Activated T-helper 17 cell treated with anti-CD3 and anti-CD28 coated beads, Interleukin-2, amount 50 U/mL, for 72 hours (primary cell): ENCODE measurements at regions not wholly inside any gene's neighbourhood (a gene's known extent, or its start where the extent isn't known, plus 50 kb on each side); places are given as distances from the start of the nearest gene placed in this dataset.
A peak's percentile ranks its signal among the peaks of the same experiment; 100 is the strongest.
"Not testable (repeated sequence)": the region's sequence is repeated elsewhere in the genome, so short reads cannot be mapped to it uniquely, and the experiment has no call there.

Experiments used
- ATAC-seq: fragments of 150-1000 bp; cut with Tn5 transposase; replicated peaks from 2 replicates; pipeline ENCODE4 v1.10.0; 2021; ENCODE audit warnings: mild to moderate bottlenecking, moderate library complexity
- H3K27ac Mint-ChIP-seq: one replicate; pipeline ENCODE4 v1.8.0; 2022; ENCODE audit warnings: mixed read lengths
- H3K27me3 Mint-ChIP-seq: one replicate; pipeline ENCODE4 v1.8.0; 2022; ENCODE audit warnings: mixed read lengths
- H3K36me3 Mint-ChIP-seq: one replicate; pipeline ENCODE4 v1.8.0; 2022; ENCODE audit warnings: low read depth, mild to moderate bottlenecking, mixed read lengths
- H3K4me1 Mint-ChIP-seq: one replicate; pipeline ENCODE4 v1.8.0; 2022; ENCODE audit warnings: mixed read lengths
- H3K4me3 Mint-ChIP-seq: one replicate; pipeline ENCODE4 v1.8.0; 2022; ENCODE audit warnings: mild to moderate bottlenecking, mixed read lengths
- H3K9me3 Mint-ChIP-seq: one replicate; pipeline ENCODE4 v1.8.0; 2022; ENCODE audit warnings: mixed read lengths

DNA sequence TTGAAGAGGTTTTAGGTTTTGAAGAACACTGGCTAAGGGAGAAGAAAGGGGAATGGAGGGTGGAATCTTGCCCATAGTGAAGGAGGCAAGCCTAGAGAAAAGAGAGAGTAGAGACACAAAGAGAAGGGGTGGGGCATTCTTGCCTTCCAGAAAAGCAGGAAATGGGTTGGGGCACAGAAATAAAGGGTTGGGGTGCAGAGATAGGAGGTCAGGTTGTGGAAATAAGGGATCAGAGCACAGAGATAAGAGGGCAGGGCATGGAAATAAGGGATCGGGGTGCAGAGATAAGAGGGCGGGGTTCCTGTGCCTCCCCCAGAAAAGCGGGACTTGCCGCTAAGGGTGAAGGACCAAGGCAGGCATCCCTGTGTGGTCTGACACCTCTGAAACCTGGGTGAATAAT is 69.9 kb downstream of the ALG1L2 start:
- H3K27me3 Mint-ChIP-seq, H3K27ac Mint-ChIP-seq, H3K36me3 Mint-ChIP-seq, H3K4me3 Mint-ChIP-seq, H3K9me3 Mint-ChIP-seq, H3K4me1 Mint-ChIP-seq, ATAC-seq: not testable (repeated sequence)

DNA sequence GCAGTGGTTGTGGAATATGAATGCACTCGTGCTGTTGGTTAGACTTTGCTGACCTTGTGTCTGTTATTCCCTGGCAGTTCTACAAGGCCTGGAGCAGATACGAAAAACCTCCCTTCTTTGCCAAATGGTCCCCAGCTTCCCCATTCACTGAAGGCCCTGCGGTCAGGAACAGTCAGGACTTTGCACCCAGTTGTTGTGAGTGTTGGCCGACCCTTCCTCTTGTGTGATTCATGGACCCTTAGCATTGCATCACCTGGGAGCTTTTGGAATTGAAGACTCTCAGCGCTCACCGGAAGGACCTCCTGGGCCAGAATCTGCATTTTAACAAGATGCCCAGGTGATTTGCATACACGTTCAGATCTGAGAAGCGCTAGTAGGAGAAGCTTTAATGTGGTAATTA is 71.6 kb downstream of the ALG1L2 start:
- H3K27me3 Mint-ChIP-seq, H3K4me1 Mint-ChIP-seq, ATAC-seq, H3K27ac Mint-ChIP-seq, H3K9me3 Mint-ChIP-seq, H3K4me3 Mint-ChIP-seq, H3K36me3 Mint-ChIP-seq: not testable (repeated sequence)

DNA sequence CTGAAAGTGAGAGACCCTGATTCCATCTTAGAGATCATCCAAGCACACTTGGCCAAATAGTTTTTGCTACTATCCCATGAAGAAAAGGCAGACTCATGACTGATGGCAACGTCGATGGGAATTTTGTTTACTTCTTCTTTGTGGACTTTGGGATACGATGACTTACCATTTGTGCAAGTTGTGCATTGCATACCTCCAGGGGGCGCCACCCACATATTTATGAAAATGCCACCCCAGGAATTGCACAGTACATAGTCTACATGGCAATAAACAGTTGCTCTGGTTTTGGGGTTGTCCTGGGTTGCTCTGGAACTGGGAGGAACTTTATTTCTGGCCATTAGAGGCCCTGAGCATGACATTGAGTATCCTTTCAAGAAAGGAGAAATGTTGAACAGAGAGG is 73.8 kb downstream of the ALG1L2 start:
- H3K9me3 Mint-ChIP-seq, ATAC-seq, H3K27me3 Mint-ChIP-seq, H3K4me3 Mint-ChIP-seq, H3K27ac Mint-ChIP-seq, H3K36me3 Mint-ChIP-seq, H3K4me1 Mint-ChIP-seq: not testable (repeated sequence)

DNA sequence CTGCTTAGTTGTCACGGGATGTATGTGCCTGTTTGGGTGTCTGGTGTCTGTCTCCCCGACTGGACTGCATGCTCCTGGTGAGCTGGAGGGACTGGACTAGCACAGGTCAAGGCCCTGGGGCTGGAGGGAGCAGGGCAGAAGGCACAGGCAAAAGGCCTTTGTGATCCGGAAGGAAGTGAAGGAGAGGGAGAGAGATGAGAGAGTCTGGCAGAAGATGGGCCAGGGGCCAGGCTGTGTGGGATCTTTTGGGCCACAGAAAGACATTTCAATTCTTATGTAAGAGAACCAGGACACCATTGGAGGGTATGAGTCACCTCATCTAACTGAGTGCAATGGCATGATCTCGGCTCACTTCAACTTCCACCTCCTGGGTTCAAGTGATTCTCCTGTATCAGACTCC is 85.2 kb downstream of the ALG1L2 start:
- H3K27ac Mint-ChIP-seq, ATAC-seq, H3K36me3 Mint-ChIP-seq, H3K4me1 Mint-ChIP-seq, H3K27me3 Mint-ChIP-seq, H3K4me3 Mint-ChIP-seq, H3K9me3 Mint-ChIP-seq: not testable (repeated sequence)

DNA sequence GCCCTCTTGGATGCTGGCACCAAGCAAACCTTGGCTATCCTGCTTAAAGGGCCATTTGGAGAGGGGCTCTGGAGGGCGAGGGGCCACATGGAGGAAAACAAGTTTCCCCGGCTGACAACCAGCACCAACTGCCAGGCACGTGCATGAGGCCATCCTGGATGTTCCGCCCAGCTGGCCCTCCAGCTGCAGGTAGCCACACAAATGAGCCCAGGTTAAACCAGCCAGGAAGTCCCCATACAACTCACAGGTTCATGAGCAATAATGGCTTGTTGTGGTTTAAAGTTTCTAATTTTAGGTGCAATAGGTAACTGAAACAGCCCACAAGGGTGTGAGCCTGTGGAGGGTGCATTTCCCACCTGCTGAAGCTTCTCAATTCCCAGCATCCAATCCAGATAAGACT is 93.6 kb downstream of the ALG1L2 start:
- not testable (repeated sequence) for H3K9me3 Mint-ChIP-seq, H3K27ac Mint-ChIP-seq, H3K27me3 Mint-ChIP-seq

DNA sequence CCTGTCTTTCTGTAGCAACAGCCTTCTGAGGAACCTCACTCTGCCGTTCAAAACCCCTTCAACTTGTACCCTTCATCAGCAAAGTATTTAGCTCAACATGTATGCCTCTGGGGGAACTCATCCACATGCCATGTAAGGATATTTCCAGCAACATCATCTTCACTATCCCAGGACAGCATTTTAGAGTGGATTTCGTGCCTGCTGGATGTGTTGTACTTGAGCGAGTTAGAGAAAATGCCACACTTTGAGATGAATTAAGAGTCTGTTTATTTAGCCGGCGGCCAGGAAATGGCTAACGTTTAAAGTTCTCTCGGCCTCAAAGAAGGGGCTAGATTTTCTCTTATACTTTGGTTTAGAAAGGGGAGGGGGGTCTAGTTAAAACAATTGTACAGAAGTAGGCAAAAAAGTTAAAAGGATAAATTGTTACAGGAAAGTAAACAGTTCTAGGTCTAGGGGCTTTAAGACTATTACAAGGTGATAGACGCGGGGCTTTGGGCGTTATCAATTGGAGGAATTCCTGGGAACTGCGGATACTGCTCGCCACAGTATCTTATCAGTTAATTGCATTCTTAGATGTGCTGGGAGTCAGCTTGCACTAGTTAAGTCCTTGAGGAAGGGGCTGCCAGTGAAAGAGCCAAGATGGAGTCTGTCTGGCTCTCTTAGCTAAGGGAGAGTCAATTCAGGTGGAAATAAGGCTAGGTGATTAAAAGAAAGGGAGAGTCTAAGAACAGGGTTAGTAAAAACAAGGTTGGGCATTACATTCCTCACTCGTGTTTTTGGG is 95.0 kb downstream of the ALG1L2 start:
- H3K36me3 Mint-ChIP-seq, ATAC-seq, H3K27ac Mint-ChIP-seq, H3K4me3 Mint-ChIP-seq, H3K9me3 Mint-ChIP-seq, H3K27me3 Mint-ChIP-seq: not testable (repeated sequence)
- H3K4me1 Mint-ChIP-seq, result peaks cover 21% of the 10 kb centered on the region

More for the DNA sequence above, 93.6 kb downstream of the ALG1L2 start:
- H3K36me3 Mint-ChIP-seq, ATAC-seq, H3K4me3 Mint-ChIP-seq: not testable (repeated sequence)
- peaks cover 21% of the 10 kb centered on the region for H3K4me1 Mint-ChIP-seq

DNA sequence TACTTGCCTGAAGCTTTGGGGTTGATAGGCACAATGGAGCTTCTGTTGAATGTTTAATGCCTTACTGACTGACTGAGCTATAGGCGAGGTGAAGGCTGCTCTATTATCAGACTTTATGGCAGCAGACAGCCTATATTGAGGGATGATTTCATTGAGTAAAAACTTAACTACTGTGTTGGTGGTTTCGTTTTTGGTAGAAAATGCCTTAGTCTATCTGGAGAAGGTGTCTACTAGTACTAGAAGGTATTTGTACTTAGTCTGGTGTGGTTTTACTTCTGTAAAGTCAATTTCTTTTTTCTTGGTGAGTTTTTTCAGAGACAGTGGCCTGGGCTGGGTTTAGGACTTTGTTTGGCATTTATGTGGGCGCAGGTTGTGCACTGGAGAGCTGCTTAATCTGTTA is 97.2 kb downstream of the ALG1L2 start:
- H3K27ac Mint-ChIP-seq, result peak overlapping the region; percentile 72
- H3K4me3 Mint-ChIP-seq, result peak overlapping the region; percentile 70
- ATAC-seq, H3K27me3 Mint-ChIP-seq, H3K36me3 Mint-ChIP-seq, H3K9me3 Mint-ChIP-seq: not testable (repeated sequence)
- peaks cover 21% of the 10 kb centered on the region for H3K4me1 Mint-ChIP-seq

DNA sequence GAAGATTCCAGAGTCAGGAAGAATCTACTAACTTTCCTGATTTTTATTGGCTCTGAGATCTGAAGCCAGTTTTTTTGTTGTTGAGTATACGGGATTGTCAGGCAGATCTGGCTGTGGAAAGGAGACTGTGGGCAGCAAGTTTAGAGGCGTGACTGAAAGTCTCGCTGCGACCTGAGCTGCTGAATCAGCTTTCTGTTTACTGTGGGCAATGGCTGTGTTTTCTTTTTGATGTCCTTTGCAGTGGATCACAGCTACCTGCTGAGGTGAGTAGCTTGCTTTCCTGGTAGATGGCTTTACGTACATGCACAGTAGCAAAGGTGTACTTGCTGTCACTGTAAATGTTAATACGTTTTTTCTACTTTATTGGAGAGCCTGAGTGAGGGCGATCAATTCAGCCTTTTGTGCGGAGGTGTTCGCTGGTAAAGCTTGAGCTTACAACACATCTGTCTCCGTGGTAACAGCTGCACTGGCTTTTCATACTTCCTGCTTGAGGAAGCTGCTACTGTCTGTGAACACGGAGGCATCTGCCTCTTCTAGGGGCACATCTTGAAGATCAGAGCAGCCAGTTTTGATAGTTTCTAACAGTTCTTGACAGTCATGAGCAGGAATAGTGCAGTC is 97.8 kb downstream of the ALG1L2 start:
- peak overlapping the region; percentile 72 for H3K27ac Mint-ChIP-seq
- H3K4me3 Mint-ChIP-seq, result peak overlapping the region; percentile 70
- not testable (repeated sequence) for H3K27me3 Mint-ChIP-seq, ATAC-seq, H3K9me3 Mint-ChIP-seq, H3K36me3 Mint-ChIP-seq
- peaks cover 21% of the 10 kb centered on the region for H3K4me1 Mint-ChIP-seq

DNA sequence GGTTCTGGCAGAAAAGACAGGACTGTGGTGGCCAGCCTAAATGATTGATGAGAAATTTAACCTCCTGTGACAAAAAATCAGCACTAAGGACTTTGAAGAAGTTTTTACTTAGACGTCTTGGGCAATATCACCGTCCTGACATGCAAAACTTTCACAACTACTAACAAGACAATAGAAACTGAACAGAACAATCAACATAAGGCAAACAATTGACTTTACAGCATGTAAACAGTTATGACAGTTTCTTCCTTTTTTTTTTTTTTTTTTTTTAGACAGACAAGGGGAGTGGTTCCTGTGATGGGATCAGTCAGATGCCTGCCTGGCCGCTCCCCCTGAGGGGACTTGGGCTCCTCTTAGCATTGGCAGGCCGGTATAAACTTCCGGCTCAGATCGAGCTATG is 100.8 kb downstream of the ALG1L2 start:
- not testable (repeated sequence) for H3K27me3 Mint-ChIP-seq, H3K27ac Mint-ChIP-seq, ATAC-seq, H3K9me3 Mint-ChIP-seq, H3K36me3 Mint-ChIP-seq, H3K4me3 Mint-ChIP-seq
- H3K4me1 Mint-ChIP-seq, result peaks cover 21% of the 10 kb centered on the region

DNA sequence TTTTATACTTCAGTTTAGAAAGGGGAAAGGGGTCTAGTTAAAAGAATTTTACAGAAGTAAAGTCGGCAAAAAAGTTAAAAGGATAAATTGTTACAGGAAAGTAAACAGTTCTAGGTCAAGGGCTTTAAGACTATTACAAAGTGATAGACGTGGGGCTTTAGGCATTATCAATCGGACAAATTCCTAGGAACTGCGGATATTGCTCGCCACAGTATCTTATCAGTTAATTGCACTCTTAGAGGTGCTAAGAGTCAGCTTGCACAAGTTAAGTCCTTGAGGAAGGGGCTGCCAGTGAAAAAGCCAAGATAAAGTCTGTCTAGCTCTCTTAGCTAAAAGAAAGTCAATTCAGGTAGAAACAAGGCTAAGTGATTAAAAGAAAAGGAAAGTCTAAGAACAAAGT is 102.1 kb downstream of the ALG1L2 start:
- not testable (repeated sequence) for H3K4me3 Mint-ChIP-seq, H3K36me3 Mint-ChIP-seq, H3K27me3 Mint-ChIP-seq, ATAC-seq, H3K27ac Mint-ChIP-seq, H3K9me3 Mint-ChIP-seq
- peaks cover 14% of the 10 kb centered on the region for H3K4me1 Mint-ChIP-seq

DNA sequence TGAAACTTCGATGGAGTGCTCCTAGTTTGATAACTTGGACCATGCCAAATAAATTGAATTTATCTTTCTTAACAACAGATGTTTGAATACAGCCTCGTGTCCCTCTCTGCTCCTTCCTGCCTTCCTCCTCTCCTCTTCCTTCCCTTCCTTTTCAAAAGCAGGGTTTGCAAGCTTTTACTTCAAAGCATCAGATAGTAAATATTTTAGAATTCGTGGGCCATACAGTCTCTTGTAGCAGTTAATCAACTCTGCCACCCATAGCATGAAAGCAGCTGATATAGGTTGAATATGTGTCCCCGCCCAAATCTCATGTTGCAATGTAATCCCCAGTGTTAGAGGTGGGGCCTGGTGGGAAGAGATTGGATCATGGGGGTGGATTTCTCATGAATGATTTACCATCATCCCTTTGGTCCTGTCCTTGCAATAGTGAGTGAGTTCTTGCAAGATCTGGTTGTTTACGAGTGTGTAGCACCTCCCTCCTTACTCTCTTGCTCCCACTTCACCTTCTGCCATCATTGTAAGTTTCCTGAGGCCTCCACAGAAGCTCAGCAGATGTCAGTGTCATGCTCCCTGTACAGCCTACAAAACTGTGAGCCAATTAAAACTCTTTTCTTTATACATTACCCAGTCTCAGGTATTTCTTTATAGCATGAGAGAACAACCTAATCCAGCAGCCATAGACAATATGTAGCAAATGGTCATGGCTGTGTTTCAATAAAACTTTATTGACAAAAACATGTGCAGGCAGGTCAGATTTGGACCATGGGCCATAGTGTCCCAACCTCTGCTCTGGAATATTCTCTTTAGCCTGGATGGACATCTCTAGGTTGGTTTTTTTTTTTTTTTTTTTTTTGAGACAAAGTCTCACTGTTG is 102.8 kb downstream of the ALG1L2 start:
- H3K27ac Mint-ChIP-seq, ATAC-seq, H3K9me3 Mint-ChIP-seq, H3K27me3 Mint-ChIP-seq, H3K36me3 Mint-ChIP-seq, H3K4me1 Mint-ChIP-seq, H3K4me3 Mint-ChIP-seq: not testable (repeated sequence)

DNA sequence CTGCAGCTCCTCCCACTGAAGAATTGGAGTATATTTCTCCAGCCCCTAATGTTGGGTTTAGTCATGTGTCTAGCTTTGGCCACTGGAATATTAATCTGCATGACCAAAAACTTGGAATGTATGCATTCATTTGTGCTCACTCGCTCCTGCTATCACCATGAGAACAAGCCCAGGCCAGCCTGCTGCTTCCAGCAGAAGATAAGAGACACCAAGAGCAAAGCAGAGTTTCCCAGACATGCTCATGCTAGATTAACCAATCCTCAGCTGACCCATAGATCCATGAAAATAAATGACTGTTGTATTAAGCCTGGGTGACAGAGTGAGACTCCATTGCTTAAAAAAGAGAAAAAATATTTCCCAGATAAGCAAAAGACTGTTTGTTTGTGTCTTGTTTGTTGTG is 119.6 kb downstream of the ALG1L2 start:
- H3K4me1 Mint-ChIP-seq, ATAC-seq, H3K36me3 Mint-ChIP-seq, H3K27ac Mint-ChIP-seq, H3K27me3 Mint-ChIP-seq, H3K4me3 Mint-ChIP-seq: not testable (repeated sequence)
- H3K9me3 Mint-ChIP-seq, result peaks cover 13% of the 10 kb centered on the region

DNA sequence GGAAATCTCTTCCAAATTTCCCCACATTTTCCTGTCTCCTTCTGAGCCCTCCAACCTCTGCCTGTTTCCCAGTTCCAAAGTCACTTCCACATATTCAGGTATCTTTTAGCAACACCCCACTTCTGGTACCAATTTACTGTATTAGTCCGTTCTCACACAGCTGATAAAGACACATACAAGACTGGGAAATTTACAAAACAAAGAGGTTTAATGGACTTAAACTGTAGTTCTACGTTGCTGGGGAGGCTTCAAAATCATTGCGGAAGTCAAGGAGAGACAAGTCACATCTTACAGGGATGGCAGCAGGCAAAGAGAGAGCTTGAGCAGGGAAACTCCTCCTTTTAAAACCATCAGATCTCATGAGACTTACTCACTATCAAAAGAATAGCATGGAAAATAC is 122.0 kb downstream of the ALG1L2 start:
- H3K4me1 Mint-ChIP-seq, H3K4me3 Mint-ChIP-seq, H3K27me3 Mint-ChIP-seq: not testable (repeated sequence)

DNA sequence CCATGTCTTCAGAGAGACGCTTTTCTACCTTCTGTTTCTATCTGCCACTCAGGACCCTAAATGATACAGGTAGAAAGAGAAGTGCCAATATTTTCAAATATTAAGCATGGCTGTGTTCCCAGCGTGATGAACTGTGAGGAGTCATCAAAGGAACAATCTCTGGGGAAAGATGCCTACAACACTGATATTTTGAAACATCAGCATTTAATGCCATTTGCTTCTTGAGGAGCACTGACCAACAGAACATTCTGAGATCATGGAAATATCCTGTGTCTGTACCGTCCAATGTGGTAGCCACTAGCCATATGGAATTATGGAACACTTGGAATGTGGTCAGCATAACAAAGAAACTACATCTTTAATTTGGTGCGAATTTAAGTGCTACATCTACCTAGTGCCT is 117.9 kb upstream of the COL6A5 start:
- H3K27me3 Mint-ChIP-seq, result no peaks in the 10 kb centered on the region
- H3K36me3 Mint-ChIP-seq, result no peaks in the 10 kb centered on the region
- no peak for ATAC-seq
- no peaks in the 10 kb centered on the region for H3K4me1 Mint-ChIP-seq
- H3K27ac Mint-ChIP-seq, result no peak overlapping the region
- no peak overlapping the region for H3K4me3 Mint-ChIP-seq
- no peaks in the 10 kb centered on the region for H3K9me3 Mint-ChIP-seq

More for the DNA sequence above, 122.0 kb downstream of the ALG1L2 start:
- H3K36me3 Mint-ChIP-seq, ATAC-seq, H3K27ac Mint-ChIP-seq: not testable (repeated sequence)
- H3K9me3 Mint-ChIP-seq, result peaks cover 13% of the 10 kb centered on the region
